Rectal smooth muscle tissue (tissue), 1 donor: ENCODE measurements at regions not wholly inside any gene's neighbourhood (a gene's known extent, or its start where the extent isn't known, plus 50 kb on each side); places are given as distances from the start of the nearest gene placed in this dataset.

Experiments
- H3K27ac ChIP-seq: one replicate; pipeline ENCODE4 v1.7.0; 2013; ENCODE audit warnings: low read depth, low read length, inconsistent platforms
- H3K27me3 ChIP-seq: one replicate; pipeline ENCODE4 v1.7.0; 2013; ENCODE audit warnings: low read length; ENCODE audit not compliant: control insufficient read depth, insufficient read depth
- H3K36me3 ChIP-seq: one replicate; pipeline ENCODE4 v1.7.0; 2013; ENCODE audit warnings: low read length; ENCODE audit not compliant: control insufficient read depth, insufficient read depth
- H3K4me1 ChIP-seq: one replicate; pipeline ENCODE4 v1.7.0; 2013; ENCODE audit warnings: low read length; ENCODE audit not compliant: control insufficient read depth, insufficient read depth
- H3K4me3 ChIP-seq: one replicate; pipeline ENCODE4 v1.7.0; 2013; ENCODE audit warnings: low read length
- H3K9ac ChIP-seq: one replicate; pipeline ENCODE4 v1.7.0; 2013; ENCODE audit warnings: low read length

- no peak overlapping the region for H3K27ac ChIP-seq
- no peak overlapping the region for H3K4me3 ChIP-seq
- no peaks in the 10 kb centered on the region for H3K4me1 ChIP-seq
- no peak overlapping the region for H3K9ac ChIP-seq
- H3K36me3 ChIP-seq, result no peaks in the 10 kb centered on the region
- no peaks in the 10 kb centered on the region for H3K27me3 ChIP-seq
Measured at GRCh38 chr13:89695343-89696257, 1651.9 kb upstream of the MIR17HG start.

GRCh38 chr13:89701913-89702312 is 1645.6 kb upstream of the MIR17HG start:
- H3K36me3 ChIP-seq, result no peaks in the 10 kb centered on the region
- no peaks in the 10 kb centered on the region for H3K27me3 ChIP-seq
- no peak overlapping the region for H3K27ac ChIP-seq
- no peak overlapping the region for H3K9ac ChIP-seq
- H3K4me3 ChIP-seq, result no peak overlapping the region
- no peaks in the 10 kb centered on the region for H3K4me1 ChIP-seq

- H3K27me3 ChIP-seq, result no peaks in the 10 kb centered on the region
- no peak overlapping the region for H3K9ac ChIP-seq
- no peaks in the 10 kb centered on the region for H3K36me3 ChIP-seq
- H3K27ac ChIP-seq, result no peak overlapping the region
- H3K4me3 ChIP-seq, result no peak overlapping the region
- H3K4me1 ChIP-seq, result no peaks in the 10 kb centered on the region
Measured at GRCh38 chr13:89704040-89704439, 1643.4 kb upstream of the MIR17HG start.

GRCh38 chr13:89708013-89708412 is 1639.5 kb upstream of the MIR17HG start:
- Histone ChIP-seq H3K4me1 (no peaks in the 10 kb centered on the region), H3K27me3 (no peaks in the 10 kb centered on the region), H3K4me3 (no peak overlapping the region), H3K27ac (no peak overlapping the region), H3K36me3 (no peaks in the 10 kb centered on the region), H3K9ac (no peak overlapping the region)

- no peaks in the 10 kb centered on the region for H3K36me3 ChIP-seq
- no peaks in the 10 kb centered on the region for H3K4me1 ChIP-seq
- H3K27me3 ChIP-seq, result no peaks in the 10 kb centered on the region
- no peak overlapping the region for H3K27ac ChIP-seq
- no peak overlapping the region for H3K4me3 ChIP-seq
- no peak overlapping the region for H3K9ac ChIP-seq
Measured at GRCh38 chr13:89721216-89721615, 1626.3 kb upstream of the MIR17HG start.

GRCh38 chr13:89726690-89727435 is 1620.6 kb upstream of the MIR17HG start:
- H3K4me1 ChIP-seq, result no peaks in the 10 kb centered on the region
- H3K36me3 ChIP-seq, result no peaks in the 10 kb centered on the region
- H3K27me3 ChIP-seq, result no peaks in the 10 kb centered on the region
- H3K27ac ChIP-seq, result no peak overlapping the region
- no peak overlapping the region for H3K9ac ChIP-seq
- H3K4me3 ChIP-seq, result no peak overlapping the region

GRCh38 chr13:89733829-89734228 is 1613.7 kb upstream of the MIR17HG start:
- H3K4me3 ChIP-seq, result no peak overlapping the region

GRCh38 chr13:89737051-89737450 is 1610.4 kb upstream of the MIR17HG start:
- Histone ChIP-seq H3K27me3 (no peaks in the 10 kb centered on the region), H3K9ac (no peak overlapping the region), H3K4me1 (no peaks in the 10 kb centered on the region), H3K27ac (no peak overlapping the region), H3K4me3 (no peak overlapping the region), H3K36me3 (no peaks in the 10 kb centered on the region)

More at GRCh38 chr13:89733829-89734228, 1613.7 kb upstream of the MIR17HG start:
- Histone ChIP-seq H3K36me3 (no peaks in the 10 kb centered on the region), H3K9ac (no peak overlapping the region), H3K4me1 (no peaks in the 10 kb centered on the region), H3K27ac (no peak overlapping the region), H3K27me3 (no peaks in the 10 kb centered on the region)

GRCh38 chr13:89738072-89738471 is 1609.4 kb upstream of the MIR17HG start:
- Histone ChIP-seq H3K4me3 (no peak overlapping the region), H3K4me1 (no peaks in the 10 kb centered on the region), H3K36me3 (no peaks in the 10 kb centered on the region), H3K9ac (no peak overlapping the region), H3K27me3 (no peaks in the 10 kb centered on the region), H3K27ac (no peak overlapping the region)

GRCh38 chr13:89740994-89741685 is 1606.3 kb upstream of the MIR17HG start:
- no peaks in the 10 kb centered on the region for H3K36me3 ChIP-seq
- H3K27ac ChIP-seq, result no peak overlapping the region
- H3K4me3 ChIP-seq, result no peak overlapping the region
- H3K4me1 ChIP-seq, result no peaks in the 10 kb centered on the region
- H3K27me3 ChIP-seq, result no peaks in the 10 kb centered on the region
- no peak overlapping the region for H3K9ac ChIP-seq

- H3K27me3 ChIP-seq, result no peaks in the 10 kb centered on the region
- H3K4me1 ChIP-seq, result no peaks in the 10 kb centered on the region
- H3K36me3 ChIP-seq, result no peaks in the 10 kb centered on the region
- no peak overlapping the region for H3K27ac ChIP-seq
- H3K4me3 ChIP-seq, result no peak overlapping the region
- no peak overlapping the region for H3K9ac ChIP-seq
Measured at GRCh38 chr13:89746554-89746953, 1600.9 kb upstream of the MIR17HG start.

- Histone ChIP-seq H3K27ac (no peak overlapping the region), H3K9ac (no peak overlapping the region), H3K4me1 (no peaks in the 10 kb centered on the region), H3K36me3 (no peaks in the 10 kb centered on the region), H3K27me3 (no peaks in the 10 kb centered on the region), H3K4me3 (no peak overlapping the region)
Measured at GRCh38 chr13:89748716-89749115, 1598.8 kb upstream of the MIR17HG start.
